ENCODE measurements at regions not wholly inside any gene's neighbourhood (a gene's known extent, or its start where the extent isn't known, plus 50 kb on each side); places are given as distances from the start of the nearest gene placed in this dataset.

GRCh38 chr15:87368511-87368910 is 888.0 kb downstream of the NTRK3 start (continued):
- TF ChIP-seq YY2 (tag by site-specific recombination; IDR thresholded peaks at IDR 0.05) (no peak), HOXD13 (CRISPR knock-in tag; IDR thresholded peaks at IDR 0.05; ENCODE audit: borderline replicate concordance) (no peak), ZBTB20 (tag by site-specific recombination; IDR thresholded peaks at IDR 0.05) (no peak), RBAK (tag by site-specific recombination; IDR thresholded peaks at IDR 0.05) (no peak), ZNF747 (tag by site-specific recombination; IDR thresholded peaks at IDR 0.05) (no peak), HIC1 (tag by site-specific recombination; IDR thresholded peaks at IDR 0.05) (no peak), ZFP3 (tag by site-specific recombination; IDR thresholded peaks at IDR 0.05; ENCODE audit: low read depth) (no peak), TCF7L2 (IDR thresholded peaks at IDR 0.05; ENCODE audit: borderline replicate concordance, low read depth, low read length) (no peak), ZNF311 (tag by site-specific recombination; IDR thresholded peaks at IDR 0.05; ENCODE audit: borderline replicate concordance) (no peak), ZNF433 (tag by site-specific recombination; IDR thresholded peaks at IDR 0.05; ENCODE audit: low read depth) (no peak), ZNF580 (tag by site-specific recombination; IDR thresholded peaks at IDR 0.05) (no peak), IKZF3 (tag by site-specific recombination; IDR thresholded peaks at IDR 0.05) (no peak), ZNF473 (tag by site-specific recombination; IDR thresholded peaks at IDR 0.05) (no peak), KLF8 (tag by site-specific recombination; IDR thresholded peaks at IDR 0.05) (no peak)

- ChIA-PET CTCF (no interaction called here), POLR2A (no interaction called here)
- no peaks in the 10 kb centered on the region for H3K9me3 ChIP-seq (ENCODE audit: control insufficient read depth, insufficient read depth, low read depth, low read length)
Measured at GRCh38 chr15:87365186-87365585, 891.4 kb downstream of the NTRK3 start.

GRCh38 chr15:87362531-87362930 is 894.0 kb downstream of the NTRK3 start:
- H3K27ac ChIP-seq (ENCODE audit: extremely low read depth, low read depth, low read length) = no peak overlapping the region

More at GRCh38 chr15:87365186-87365585, 891.4 kb downstream of the NTRK3 start:
- no peak overlapping the region for H3K4me3 ChIP-seq (ENCODE audit: low read depth, low read length)
- H3K4me1 ChIP-seq (ENCODE audit: control insufficient read depth, insufficient read depth, low read length) = no peaks in the 10 kb centered on the region
- H3K36me3 ChIP-seq (ENCODE audit: control insufficient read depth in 2 of 2, insufficient read depth in 1 of 2, low read length in 2 of 2) = no peaks in the 10 kb centered on the region
- no peak overlapping the region for H3K27ac ChIP-seq (ENCODE audit: extremely low read depth, low read depth, low read length)
- no peak for TF ChIP-seq ZBTB8A (tag by site-specific recombination; IDR thresholded peaks at IDR 0.05)
- TF ChIP-seq ZNF112 (tag by site-specific recombination; IDR thresholded peaks at IDR 0.05) = no peak
- TF ChIP-seq OVOL3 (tag by site-specific recombination; IDR thresholded peaks at IDR 0.05) = no peak

More at GRCh38 chr15:87362531-87362930, 894.0 kb downstream of the NTRK3 start:
- CTCF ChIA-PET = no interaction called here
- TF ChIP-seq ZNF621 (tag by site-specific recombination; IDR thresholded peaks at IDR 0.05) (no peak), ZNF768 (tag by site-specific recombination; IDR thresholded peaks at IDR 0.05) (no peak), HOXC10 (CRISPR knock-in tag; IDR thresholded peaks at IDR 0.05) (no peak), ZNF645 (tag by site-specific recombination; IDR thresholded peaks at IDR 0.05) (no peak), OVOL3 (tag by site-specific recombination; IDR thresholded peaks at IDR 0.05) (no peak), ZNF404 (tag by site-specific recombination; IDR thresholded peaks at IDR 0.05) (no peak), ZBTB44 (tag by site-specific recombination; IDR thresholded peaks at IDR 0.05) (no peak), ZNF561 (tag by site-specific recombination; IDR thresholded peaks at IDR 0.05; ENCODE audit: borderline replicate concordance) (no peak), OSR2 (tag by site-specific recombination; IDR thresholded peaks at IDR 0.05) (no peak), ZNF658 (tag by site-specific recombination; IDR thresholded peaks at IDR 0.05) (no peak), FEZF1 (tag by site-specific recombination; IDR thresholded peaks at IDR 0.05) (no peak), ZNF266 (tag by site-specific recombination; IDR thresholded peaks at IDR 0.05; ENCODE audit: low read depth) (no peak), ZNF175 (tag by site-specific recombination; IDR thresholded peaks at IDR 0.05) (no peak)
- TF ChIP-seq, protein P1, sequence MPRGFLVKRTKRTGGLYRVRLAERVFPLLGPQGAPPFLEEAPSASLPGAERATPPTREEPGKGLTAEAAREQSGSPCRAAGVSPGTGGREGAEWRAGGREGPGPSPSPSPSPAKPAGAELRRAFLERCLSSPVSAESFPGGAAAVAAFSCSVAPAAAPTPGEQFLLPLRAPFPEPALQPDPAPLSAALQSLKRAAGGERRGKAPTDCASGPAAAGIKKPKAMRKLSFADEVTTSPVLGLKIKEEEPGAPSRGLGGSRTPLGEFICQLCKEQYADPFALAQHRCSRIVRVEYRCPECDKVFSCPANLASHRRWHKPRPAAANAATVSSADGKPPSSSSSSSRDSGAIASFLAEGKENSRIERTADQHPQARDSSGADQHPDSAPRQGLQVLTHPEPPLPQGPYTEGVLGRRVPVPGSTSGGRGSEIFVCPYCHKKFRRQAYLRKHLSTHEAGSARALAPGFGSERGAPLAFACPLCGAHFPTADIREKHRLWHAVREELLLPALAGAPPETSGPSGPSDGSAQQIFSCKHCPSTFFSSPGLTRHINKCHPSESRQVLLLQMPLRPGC (tag by site-specific recombination; IDR thresholded peaks at IDR 0.05) = no peak
- H3K36me3 ChIP-seq (ENCODE audit: control insufficient read depth in 2 of 2, insufficient read depth in 1 of 2, low read length in 2 of 2) = no peaks in the 10 kb centered on the region
- no peaks in the 10 kb centered on the region for H3K4me1 ChIP-seq (ENCODE audit: control insufficient read depth, insufficient read depth, low read length)
- no peaks in the 10 kb centered on the region for H3K9me3 ChIP-seq (ENCODE audit: control insufficient read depth, insufficient read depth, low read depth, low read length)
- POLR2A ChIA-PET = no interaction called here
- no peak overlapping the region for H3K4me3 ChIP-seq (ENCODE audit: low read depth, low read length)
